ENCODE measurements at regions not wholly inside any gene's neighbourhood (a gene's known extent, or its start where the extent isn't known, plus 50 kb on each side); places are given as distances from the start of the nearest gene placed in this dataset.

DNA sequence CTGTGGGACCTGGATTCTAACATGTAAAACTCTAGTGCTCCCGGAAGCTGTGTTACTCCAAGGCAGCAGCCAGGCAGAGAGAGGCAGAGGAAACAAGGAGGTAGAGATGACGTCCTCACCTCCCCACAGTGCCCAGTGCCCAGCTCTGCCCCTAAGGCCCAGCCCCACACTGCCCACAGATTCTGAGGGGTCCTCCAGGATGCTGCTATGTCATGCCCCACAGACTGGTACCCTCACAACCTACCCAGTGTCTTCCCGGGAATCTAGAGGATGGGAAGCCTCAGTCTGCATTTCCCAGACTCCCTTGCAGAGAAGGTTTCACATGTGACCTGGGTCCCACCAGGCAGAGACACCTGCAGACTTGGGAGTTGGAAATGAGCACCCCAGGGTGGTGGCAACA, 75.9 kb upstream of the PCSK6 start:
- TF ChIP-seq, protein P1, sequence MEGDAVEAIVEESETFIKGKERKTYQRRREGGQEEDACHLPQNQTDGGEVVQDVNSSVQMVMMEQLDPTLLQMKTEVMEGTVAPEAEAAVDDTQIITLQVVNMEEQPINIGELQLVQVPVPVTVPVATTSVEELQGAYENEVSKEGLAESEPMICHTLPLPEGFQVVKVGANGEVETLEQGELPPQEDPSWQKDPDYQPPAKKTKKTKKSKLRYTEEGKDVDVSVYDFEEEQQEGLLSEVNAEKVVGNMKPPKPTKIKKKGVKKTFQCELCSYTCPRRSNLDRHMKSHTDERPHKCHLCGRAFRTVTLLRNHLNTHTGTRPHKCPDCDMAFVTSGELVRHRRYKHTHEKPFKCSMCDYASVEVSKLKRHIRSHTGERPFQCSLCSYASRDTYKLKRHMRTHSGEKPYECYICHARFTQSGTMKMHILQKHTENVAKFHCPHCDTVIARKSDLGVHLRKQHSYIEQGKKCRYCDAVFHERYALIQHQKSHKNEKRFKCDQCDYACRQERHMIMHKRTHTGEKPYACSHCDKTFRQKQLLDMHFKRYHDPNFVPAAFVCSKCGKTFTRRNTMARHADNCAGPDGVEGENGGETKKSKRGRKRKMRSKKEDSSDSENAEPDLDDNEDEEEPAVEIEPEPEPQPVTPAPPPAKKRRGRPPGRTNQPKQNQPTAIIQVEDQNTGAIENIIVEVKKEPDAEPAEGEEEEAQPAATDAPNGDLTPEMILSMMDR (IDR thresholded peaks at IDR 0.05; ENCODE audit: insufficient read depth, low read depth, low read length): no peak
- TF ChIP-seq EZH2 (IDR thresholded peaks at IDR 0.05; ENCODE audit: insufficient read depth, low read length): no peak

Measured in astrocyte (in vitro differentiated cells and primary cell).